SK-N-SH (cell line): ENCODE measurements at regions not wholly inside any gene's neighbourhood (a gene's known extent, or its start where the extent isn't known, plus 50 kb on each side); places are given as distances from the start of the nearest gene placed in this dataset.

Experiments
- EP300 ChIP-seq, 2 experiments: IDR thresholded peaks; 2 replicates each; pipeline versions ENCODE4 v1.4.0 to v1.6.1; 2012; ENCODE audit warnings: borderline replicate concordance in 1 of 2, low read depth in 1 of 2, low read length in 1 of 2
- GABPA ChIP-seq: IDR thresholded peaks from 2 replicates; pipeline ENCODE4 v1.4.0; 2012; ENCODE audit warnings: low read depth, mild to moderate bottlenecking
- MEF2A ChIP-seq: IDR thresholded peaks from 2 replicates; pipeline ENCODE4 v1.4.0; 2012; ENCODE audit warnings: low read depth, borderline replicate concordance
- NRF1 ChIP-seq: IDR thresholded peaks from 2 replicates; pipeline ENCODE4 v1.6.1; 2012; ENCODE audit warnings: low read depth, mild to moderate bottlenecking, low read length
- POLR2AphosphoS5 ChIP-seq: IDR thresholded peaks from 2 replicates; pipeline ENCODE4 v1.6.1; 2012; ENCODE audit warnings: low read depth, low read length
- TAF1 ChIP-seq: IDR thresholded peaks from 2 replicates; pipeline ENCODE4 v1.6.1; 2012; ENCODE audit warnings: low read depth, mild to moderate bottlenecking, low read length, moderate library complexity, borderline replicate concordance
- TCF12 ChIP-seq: IDR thresholded peaks from 2 replicates; pipeline ENCODE4 v1.4.0; 2012
- TF ChIP-seq, protein P1 (sequence below): fragments of 200-600 bp; sonication (generic); IDR thresholded peaks from 2 replicates; pipeline ENCODE4 v1.6.1; 2017; ENCODE audit warnings: antibody characterized with exemption, mild to moderate bottlenecking, moderate library complexity
- TF ChIP-seq, protein P2 (sequence below): IDR thresholded peaks from 2 replicates; pipeline ENCODE4 v1.4.0; 2012; ENCODE audit warnings: low read depth, borderline replicate concordance
- TF ChIP-seq, protein P3 (sequence below): IDR thresholded peaks from 2 replicates; pipeline ENCODE4; 2012
- TF ChIP-seq, protein P4 (sequence below): fragments of 150-350 bp; IDR thresholded peaks from 2 replicates; pipeline ENCODE4 v1.6.1; 2017; ENCODE audit warnings: antibody characterized with exemption, low read length, low read depth, borderline replicate concordance

DNA sequence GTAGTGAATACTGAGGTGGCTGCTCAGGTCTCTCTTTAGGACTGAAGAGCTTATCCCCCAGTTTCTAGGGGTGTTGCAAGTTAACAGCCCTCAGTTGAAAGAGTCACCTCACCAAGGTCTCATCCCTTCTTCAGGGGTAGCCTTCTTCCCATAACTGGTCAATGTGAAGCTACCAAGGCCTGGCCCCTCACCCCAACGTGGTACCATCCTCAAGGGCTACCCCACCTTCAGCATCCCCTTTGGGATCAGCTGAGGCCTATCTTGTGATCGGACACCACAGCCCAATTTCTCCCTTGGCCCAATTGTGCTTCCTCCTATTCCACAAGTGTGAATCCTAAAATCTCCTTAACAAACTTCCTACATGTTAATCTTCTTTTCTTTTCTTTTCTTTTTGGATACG lies 289.5 kb upstream of the MKLN1 start:
- TF ChIP-seq, protein P1, sequence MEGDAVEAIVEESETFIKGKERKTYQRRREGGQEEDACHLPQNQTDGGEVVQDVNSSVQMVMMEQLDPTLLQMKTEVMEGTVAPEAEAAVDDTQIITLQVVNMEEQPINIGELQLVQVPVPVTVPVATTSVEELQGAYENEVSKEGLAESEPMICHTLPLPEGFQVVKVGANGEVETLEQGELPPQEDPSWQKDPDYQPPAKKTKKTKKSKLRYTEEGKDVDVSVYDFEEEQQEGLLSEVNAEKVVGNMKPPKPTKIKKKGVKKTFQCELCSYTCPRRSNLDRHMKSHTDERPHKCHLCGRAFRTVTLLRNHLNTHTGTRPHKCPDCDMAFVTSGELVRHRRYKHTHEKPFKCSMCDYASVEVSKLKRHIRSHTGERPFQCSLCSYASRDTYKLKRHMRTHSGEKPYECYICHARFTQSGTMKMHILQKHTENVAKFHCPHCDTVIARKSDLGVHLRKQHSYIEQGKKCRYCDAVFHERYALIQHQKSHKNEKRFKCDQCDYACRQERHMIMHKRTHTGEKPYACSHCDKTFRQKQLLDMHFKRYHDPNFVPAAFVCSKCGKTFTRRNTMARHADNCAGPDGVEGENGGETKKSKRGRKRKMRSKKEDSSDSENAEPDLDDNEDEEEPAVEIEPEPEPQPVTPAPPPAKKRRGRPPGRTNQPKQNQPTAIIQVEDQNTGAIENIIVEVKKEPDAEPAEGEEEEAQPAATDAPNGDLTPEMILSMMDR = no peak
- TF ChIP-seq TCF12 = no peak
- TF ChIP-seq, protein P2, sequence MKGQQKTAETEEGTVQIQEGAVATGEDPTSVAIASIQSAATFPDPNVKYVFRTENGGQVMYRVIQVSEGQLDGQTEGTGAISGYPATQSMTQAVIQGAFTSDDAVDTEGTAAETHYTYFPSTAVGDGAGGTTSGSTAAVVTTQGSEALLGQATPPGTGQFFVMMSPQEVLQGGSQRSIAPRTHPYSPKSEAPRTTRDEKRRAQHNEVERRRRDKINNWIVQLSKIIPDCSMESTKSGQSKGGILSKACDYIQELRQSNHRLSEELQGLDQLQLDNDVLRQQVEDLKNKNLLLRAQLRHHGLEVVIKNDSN = no peak
- TF ChIP-seq GABPA = no peak
- TF ChIP-seq POLR2AphosphoS5 = no peak
- no peak for TF ChIP-seq EP300 (IDR thresholded peaks at IDR 0.05; ENCODE audit: borderline replicate concordance in 1 of 2, low read depth in 1 of 2, low read length in 1 of 2)
- no peak for TF ChIP-seq TAF1
- no peak for TF ChIP-seq NRF1
- TF ChIP-seq, protein P3, sequence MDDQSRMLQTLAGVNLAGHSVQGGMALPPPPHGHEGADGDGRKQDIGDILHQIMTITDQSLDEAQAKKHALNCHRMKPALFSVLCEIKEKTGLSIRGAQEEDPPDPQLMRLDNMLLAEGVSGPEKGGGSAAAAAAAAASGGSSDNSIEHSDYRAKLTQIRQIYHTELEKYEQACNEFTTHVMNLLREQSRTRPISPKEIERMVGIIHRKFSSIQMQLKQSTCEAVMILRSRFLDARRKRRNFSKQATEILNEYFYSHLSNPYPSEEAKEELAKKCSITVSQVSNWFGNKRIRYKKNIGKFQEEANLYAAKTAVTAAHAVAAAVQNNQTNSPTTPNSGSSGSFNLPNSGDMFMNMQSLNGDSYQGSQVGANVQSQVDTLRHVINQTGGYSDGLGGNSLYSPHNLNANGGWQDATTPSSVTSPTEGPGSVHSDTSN = no peak
- TF ChIP-seq, protein P4, sequence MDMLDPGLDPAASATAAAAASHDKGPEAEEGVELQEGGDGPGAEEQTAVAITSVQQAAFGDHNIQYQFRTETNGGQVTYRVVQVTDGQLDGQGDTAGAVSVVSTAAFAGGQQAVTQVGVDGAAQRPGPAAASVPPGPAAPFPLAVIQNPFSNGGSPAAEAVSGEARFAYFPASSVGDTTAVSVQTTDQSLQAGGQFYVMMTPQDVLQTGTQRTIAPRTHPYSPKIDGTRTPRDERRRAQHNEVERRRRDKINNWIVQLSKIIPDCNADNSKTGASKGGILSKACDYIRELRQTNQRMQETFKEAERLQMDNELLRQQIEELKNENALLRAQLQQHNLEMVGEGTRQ = no peak
- no peak for TF ChIP-seq MEF2A
